ENCODE measurements at regions not wholly inside any gene's neighbourhood (a gene's known extent, or its start where the extent isn't known, plus 50 kb on each side); places are given as distances from the start of the nearest gene placed in this dataset.

GRCh38 chr9:13721481-13722235 lies 442.2 kb upstream of the MPDZ start:
- DNase-seq (ENCODE audit: low spot score in 2 of 2): no peak
- H3K36me3 Mint-ChIP-seq (ENCODE audit: insufficient read depth): no peaks in the 10 kb centered on the region
- ATAC-seq (replicated peaks; ENCODE audit: extremely low read depth, poor library complexity, severe bottlenecking): no peak
- no peaks in the 10 kb centered on the region for H3K4me1 Mint-ChIP-seq
- no peak overlapping the region for H3K4me3 Mint-ChIP-seq
- H3K27ac Mint-ChIP-seq (ENCODE audit: low read depth): no peak overlapping the region
- H3K27me3 Mint-ChIP-seq: no peaks in the 10 kb centered on the region
- H3K9me3 Mint-ChIP-seq: peaks cover 16% of the 10 kb centered on the region

- DNase-seq (ENCODE audit: low spot score in 2 of 2) (no peak), ATAC-seq (replicated peaks; ENCODE audit: extremely low read depth, poor library complexity, severe bottlenecking) (no peak)
- Mint-ChIP-seq H3K4me3 (no peak overlapping the region), H3K9me3 (peaks cover 10% of the 10 kb centered on the region), H3K27me3 (no peaks in the 10 kb centered on the region), H3K4me1 (no peaks in the 10 kb centered on the region), H3K27ac (ENCODE audit: low read depth) (no peak overlapping the region), H3K36me3 (ENCODE audit: insufficient read depth) (no peaks in the 10 kb centered on the region)
These were observed 440.6 kb upstream of the MPDZ start for GRCh38 chr9:13719981-13720676.

GRCh38 chr9:13719446-13719845 lies 440.0 kb upstream of the MPDZ start:
- Mint-ChIP-seq H3K4me1 (no peaks in the 10 kb centered on the region), H3K36me3 (ENCODE audit: insufficient read depth) (no peaks in the 10 kb centered on the region), H3K4me3 (no peak overlapping the region), H3K9me3 (peaks cover 9% of the 10 kb centered on the region), H3K27me3 (no peaks in the 10 kb centered on the region), H3K27ac (ENCODE audit: low read depth) (no peak overlapping the region)
- no peak for ATAC-seq (replicated peaks; ENCODE audit: extremely low read depth, poor library complexity, severe bottlenecking)
- DNase-seq (ENCODE audit: low spot score in 2 of 2): no peak

- H3K27ac Mint-ChIP-seq (ENCODE audit: low read depth): no peak overlapping the region
- H3K9me3 Mint-ChIP-seq: peaks cover 3% of the 10 kb centered on the region
- DNase-seq (ENCODE audit: low spot score in 2 of 2) (no peak), ATAC-seq (replicated peaks; ENCODE audit: extremely low read depth, poor library complexity, severe bottlenecking) (no peak)
- H3K36me3 Mint-ChIP-seq (ENCODE audit: insufficient read depth): no peaks in the 10 kb centered on the region
- H3K27me3 Mint-ChIP-seq: no peaks in the 10 kb centered on the region
- no peaks in the 10 kb centered on the region for H3K4me1 Mint-ChIP-seq
- H3K4me3 Mint-ChIP-seq: no peak overlapping the region
These were observed 439.0 kb upstream of the MPDZ start for GRCh38 chr9:13718539-13718938.

GRCh38 chr9:13718086-13718485 lies 438.6 kb upstream of the MPDZ start:
- ATAC-seq (replicated peaks; ENCODE audit: extremely low read depth, poor library complexity, severe bottlenecking): no peak
- Mint-ChIP-seq H3K27me3 (no peaks in the 10 kb centered on the region), H3K9me3 (no peaks in the 10 kb centered on the region), H3K36me3 (ENCODE audit: insufficient read depth) (no peaks in the 10 kb centered on the region), H3K4me3 (no peak overlapping the region), H3K4me1 (no peaks in the 10 kb centered on the region), H3K27ac (ENCODE audit: low read depth) (no peak overlapping the region)
- no peak for DNase-seq (ENCODE audit: low spot score in 2 of 2)

- no peaks in the 10 kb centered on the region for H3K9me3 Mint-ChIP-seq
- no peaks in the 10 kb centered on the region for H3K4me1 Mint-ChIP-seq
- DNase-seq (ENCODE audit: low spot score in 2 of 2) (no peak), ATAC-seq (replicated peaks; ENCODE audit: extremely low read depth, poor library complexity, severe bottlenecking) (no peak)
- no peak overlapping the region for H3K4me3 Mint-ChIP-seq
- H3K27ac Mint-ChIP-seq (ENCODE audit: low read depth): no peak overlapping the region
- no peaks in the 10 kb centered on the region for H3K36me3 Mint-ChIP-seq (ENCODE audit: insufficient read depth)
- H3K27me3 Mint-ChIP-seq: no peaks in the 10 kb centered on the region
These were observed 438.0 kb upstream of the MPDZ start for GRCh38 chr9:13717322-13718054.

GRCh38 chr9:13716601-13717321 lies 437.3 kb upstream of the MPDZ start:
- Mint-ChIP-seq H3K27ac (ENCODE audit: low read depth) (no peak overlapping the region), H3K9me3 (no peaks in the 10 kb centered on the region), H3K4me3 (no peak overlapping the region), H3K27me3 (no peaks in the 10 kb centered on the region), H3K36me3 (ENCODE audit: insufficient read depth) (no peaks in the 10 kb centered on the region), H3K4me1 (no peaks in the 10 kb centered on the region)
- DNase-seq (ENCODE audit: low spot score in 2 of 2) (no peak), ATAC-seq (replicated peaks; ENCODE audit: extremely low read depth, poor library complexity, severe bottlenecking) (no peak)

GRCh38 chr9:13716090-13716489 lies 436.6 kb upstream of the MPDZ start:
- ATAC-seq (replicated peaks; ENCODE audit: extremely low read depth, poor library complexity, severe bottlenecking): no peak
- Mint-ChIP-seq H3K27ac (ENCODE audit: low read depth) (no peak overlapping the region), H3K4me1 (no peaks in the 10 kb centered on the region), H3K27me3 (no peaks in the 10 kb centered on the region), H3K36me3 (ENCODE audit: insufficient read depth) (no peaks in the 10 kb centered on the region), H3K4me3 (no peak overlapping the region), H3K9me3 (no peaks in the 10 kb centered on the region)
- no peak for DNase-seq (ENCODE audit: low spot score in 2 of 2)

- no peak for ATAC-seq (replicated peaks; ENCODE audit: extremely low read depth, poor library complexity, severe bottlenecking)
- Mint-ChIP-seq H3K36me3 (ENCODE audit: insufficient read depth) (no peaks in the 10 kb centered on the region), H3K27me3 (no peaks in the 10 kb centered on the region), H3K27ac (ENCODE audit: low read depth) (no peak overlapping the region), H3K9me3 (peaks cover under 1% of the 10 kb centered on the region), H3K4me3 (no peak overlapping the region), H3K4me1 (no peaks in the 10 kb centered on the region)
- DNase-seq (ENCODE audit: low spot score in 2 of 2): no peak
These were observed 435.9 kb upstream of the MPDZ start for GRCh38 chr9:13715430-13715829.

- H3K4me3 Mint-ChIP-seq: no peak overlapping the region
- H3K27ac Mint-ChIP-seq (ENCODE audit: low read depth): no peak overlapping the region
- ATAC-seq (replicated peaks; ENCODE audit: extremely low read depth, poor library complexity, severe bottlenecking) (no peak), DNase-seq (ENCODE audit: low spot score in 2 of 2) (no peak)
- no peaks in the 10 kb centered on the region for H3K27me3 Mint-ChIP-seq
- H3K36me3 Mint-ChIP-seq (ENCODE audit: insufficient read depth): no peaks in the 10 kb centered on the region
- peaks cover 14% of the 10 kb centered on the region for H3K9me3 Mint-ChIP-seq
- no peaks in the 10 kb centered on the region for H3K4me1 Mint-ChIP-seq
These were observed 428.4 kb upstream of the MPDZ start for GRCh38 chr9:13707612-13708576.

- H3K9me3 Mint-ChIP-seq: peaks cover 14% of the 10 kb centered on the region
- no peak for DNase-seq (ENCODE audit: low spot score in 2 of 2)
- no peaks in the 10 kb centered on the region for H3K4me1 Mint-ChIP-seq
- no peak overlapping the region for H3K27ac Mint-ChIP-seq (ENCODE audit: low read depth)
- no peaks in the 10 kb centered on the region for H3K27me3 Mint-ChIP-seq
- H3K4me3 Mint-ChIP-seq: no peak overlapping the region
- H3K36me3 Mint-ChIP-seq (ENCODE audit: insufficient read depth): peaks cover 2% of the 10 kb centered on the region
- ATAC-seq (replicated peaks; ENCODE audit: extremely low read depth, poor library complexity, severe bottlenecking): no peak
These were observed 426.4 kb upstream of the MPDZ start for GRCh38 chr9:13705918-13706317.
